ENCODE measurements at regions not wholly inside any gene's neighbourhood (a gene's known extent, or its start where the extent isn't known, plus 50 kb on each side); places are given as distances from the start of the nearest gene placed in this dataset.

- no peak for DNase-seq (ENCODE audit: low read depth in 2 of 2)
Observed at GRCh38 chr11:10930224-10930971, 72.5 kb upstream of the ZBED5 start.

GRCh38 chr11:10927538-10927937, 69.7 kb upstream of the ZBED5 start:
- DNase-seq (ENCODE audit: low read depth in 2 of 2): no peak

- DNase-seq (ENCODE audit: low read depth in 2 of 2): no peak
Observed at GRCh38 chr11:10926801-10927211, 69.0 kb upstream of the ZBED5 start.

GRCh38 chr11:10925149-10925926, 67.5 kb upstream of the ZBED5 start:
- no peak for DNase-seq (ENCODE audit: low read depth in 2 of 2)

- DNase-seq (ENCODE audit: low read depth in 2 of 2): no peak
Observed at GRCh38 chr11:10923882-10924281, 66.0 kb upstream of the ZBED5 start.

- DNase-seq (ENCODE audit: low read depth in 2 of 2): no peak
Observed at GRCh38 chr11:10922892-10923291, 65.0 kb upstream of the ZBED5 start.

- no peak for DNase-seq (ENCODE audit: low read depth in 2 of 2)
Observed at GRCh38 chr11:10920875-10921274, 63.0 kb upstream of the ZBED5 start.

GRCh38 chr11:10920205-10920604, 62.4 kb upstream of the ZBED5 start:
- DNase-seq (ENCODE audit: low read depth in 2 of 2): no peak

GRCh38 chr11:10918698-10919097, 60.8 kb upstream of the ZBED5 start:
- no peak for DNase-seq (ENCODE audit: low read depth in 2 of 2)

GRCh38 chr11:10918275-10918674, 60.4 kb upstream of the ZBED5 start:
- no peak for DNase-seq (ENCODE audit: low read depth in 2 of 2)

- DNase-seq (ENCODE audit: low read depth in 2 of 2): no peak
Observed at GRCh38 chr11:10917802-10918201, 59.9 kb upstream of the ZBED5 start.

- DNase-seq (ENCODE audit: low read depth in 2 of 2): no peak
Observed at GRCh38 chr11:10916665-10917064, 58.8 kb upstream of the ZBED5 start.

GRCh38 chr11:10914050-10914449, 56.2 kb upstream of the ZBED5 start:
- no peak for DNase-seq (ENCODE audit: low read depth in 2 of 2)

- DNase-seq (ENCODE audit: low read depth in 2 of 2): no peak
Observed at GRCh38 chr11:10913075-10913474, 55.2 kb upstream of the ZBED5 start.

- DNase-seq (ENCODE audit: low read depth in 2 of 2): no peak
Observed at GRCh38 chr11:10911907-10912306, 54.1 kb upstream of the ZBED5 start.

- no peak for DNase-seq (ENCODE audit: low read depth in 2 of 2)
Observed at GRCh38 chr11:10909141-10909883, 51.5 kb upstream of the ZBED5 start.

- DNase-seq (ENCODE audit: low read depth in 2 of 2): no peak
Observed at GRCh38 chr11:10908215-10908951, 50.5 kb upstream of the ZBED5 start.
